Stomach (tissue), 8 donors: ENCODE measurements at regions not wholly inside any gene's neighbourhood (a gene's known extent, or its start where the extent isn't known, plus 50 kb on each side); places are given as distances from the start of the nearest gene placed in this dataset.

ENCODE experiments used
- DNase-seq, 2 donors: peaks; one replicate each; pipeline versions ENCODE4 v3.0.0 to v3.0.0-alpha.2; 2013 to 2019
- H3K27ac ChIP-seq, 5 donors: fragments of 200-600 bp in 4 of 5; sonication (generic) in 4 of 5; one replicate each; pipeline ENCODE4 v1.5.1; 2013 to 2019; ENCODE audit warnings: mild to moderate bottlenecking in 1 of 5, moderate library complexity in 1 of 5
- H3K27me3 ChIP-seq, 3 donors: fragments of 200-600 bp; sonication (generic); one replicate each; pipeline ENCODE4 v1.5.1; 2017 to 2019; ENCODE audit warnings: mixed run types in 1 of 3
- H3K36me3 ChIP-seq, 4 donors: fragments of 200-600 bp; sonication (generic); 1 replicate in 3 of 4; 2 replicates in 1 of 4; pipeline ENCODE4 v1.5.1; 2016 to 2019
- H3K4me1 ChIP-seq, 4 donors: fragments of 200-600 bp; sonication (generic); one replicate each; pipeline ENCODE4 v1.5.1; 2016 to 2019
- H3K4me3 ChIP-seq, 4 donors: fragments of 200-600 bp; sonication (generic) in 3 of 4; one replicate each; pipeline ENCODE4 v1.5.1; 2016 to 2019; ENCODE audit warnings: mild to moderate bottlenecking in 1 of 4
- H3K9me3 ChIP-seq, 4 donors: fragments of 200-600 bp; sonication (generic); one replicate each; pipeline ENCODE4 v1.5.1; 2016 to 2019
- CTCF ChIP-seq, 7 experiments: fragments of 450-650 bp in 4 of 7; fragments of 200-600 bp in 3 of 7; sonication (generic) in 3 of 7; IDR thresholded peaks; one replicate each; pipeline ENCODE4 v1.5.1; 2016 to 2019; ENCODE audit warnings: antibody characterized with exemption in 7 of 7, control low read depth in 2 of 7, mild to moderate bottlenecking in 1 of 7
- EP300 ChIP-seq: sonication (generic); formaldehyde crosslinking; IDR thresholded peaks from one replicate; pipeline ENCODE4 v1.6.1; 2017; ENCODE audit warnings: antibody characterized with exemption
- POLR2A ChIP-seq, 4 donors: fragments of 450-650 bp; IDR thresholded peaks; one replicate each; pipeline ENCODE4 v1.6.1; 2016; ENCODE audit warnings: antibody characterized with exemption in 4 of 4, control low read depth in 2 of 4, mild to moderate bottlenecking in 1 of 4, moderate library complexity in 1 of 4
- POLR2AphosphoS5 ChIP-seq, 3 donors: sonication (generic); formaldehyde crosslinking; IDR thresholded peaks; one replicate each; pipeline ENCODE4 v1.6.1; 2016; ENCODE audit warnings: antibody characterized with exemption in 3 of 3
- WGBS, 5 donors: extraction: QIAGEN DNeasy Blood & Tissue Kit in 3 of 5; methylation state at CpG; one replicate each; pipeline versions ENCODE4 v1.1.5 to v1.1.7; 2013 to 2018; 5-methylcytosine and 5-hydroxymethylcytosine counted together
- intact Hi-C: fragments of 100-400 bp; cut with DNase I; formaldehyde crosslinking; loops from one replicate; pipeline ENCODE4 v1.15.1; 2023; ENCODE audit warnings: low total_unique reads
- donor health status: healthy with polysubstance abuse.
- donor health status: Bipolar disorder and iron deficiency.
- donor health status: healthy.

- Histone ChIP-seq H3K27me3 (no peaks in the 10 kb centered on the region), H3K36me3 (no peaks in the 10 kb centered on the region), H3K27ac (no peak overlapping the region), H3K4me3 (no peak overlapping the region), H3K4me1 (peaks cover 0 to 11% (median 0%) of the 10 kb centered on the region in 4 donors), H3K9me3 (no peaks in the 10 kb centered on the region)
- DNase-seq, result no peak
- intact Hi-C loops, result no loop called here
- TF ChIP-seq EP300, result no peak
- TF ChIP-seq POLR2A (IDR thresholded peaks at IDR 0.05), result no peak
- no peak for TF ChIP-seq POLR2AphosphoS5 (IDR thresholded peaks at IDR 0.05)
- TF ChIP-seq CTCF (IDR thresholded peaks at IDR 0.05), result no peak
- 70 to 95% (median 83%) methylated on average over 1 of the region's 1 CpG for WGBS, 5 donors
Observed at GRCh38 chr4:160847228-160847627, 1316.6 kb downstream of the FSTL5 start.

- intact Hi-C loops, result no loop called here
- no peak for DNase-seq
Observed at GRCh38 chr4:160848489-160848888, 1315.3 kb downstream of the FSTL5 start.

GRCh38 chr4:160848901-160849760 is 1314.7 kb downstream of the FSTL5 start:
- H3K27ac ChIP-seq, result no peak overlapping the region
- H3K27me3 ChIP-seq, result no peaks in the 10 kb centered on the region
- no peaks in the 10 kb centered on the region for H3K9me3 ChIP-seq
- H3K4me3 ChIP-seq, result no peak overlapping the region
- H3K36me3 ChIP-seq, result no peaks in the 10 kb centered on the region
- intact Hi-C loops, result no loop called here
- peak in 1 of 2 donors; percentile 4 for DNase-seq
- no peak for TF ChIP-seq EP300
- TF ChIP-seq CTCF (IDR thresholded peaks at IDR 0.05), result no peak
- TF ChIP-seq POLR2A (IDR thresholded peaks at IDR 0.05), result no peak
- no peak for TF ChIP-seq POLR2AphosphoS5 (IDR thresholded peaks at IDR 0.05)
- WGBS, 5 donors, result 35 to 46% (median 42%) methylated on average over 9 of the region's 9 CpGs
- peaks cover 0 to 11% (median 0%) of the 10 kb centered on the region in 4 donors for H3K4me1 ChIP-seq

More at GRCh38 chr4:160848489-160848888, 1315.3 kb downstream of the FSTL5 start:
- H3K9me3 ChIP-seq, result no peaks in the 10 kb centered on the region
- no peaks in the 10 kb centered on the region for H3K36me3 ChIP-seq
- no peaks in the 10 kb centered on the region for H3K27me3 ChIP-seq
- no peak overlapping the region for H3K4me3 ChIP-seq
- TF ChIP-seq CTCF (IDR thresholded peaks at IDR 0.05), result no peak
- no peak for TF ChIP-seq POLR2AphosphoS5 (IDR thresholded peaks at IDR 0.05)
- TF ChIP-seq POLR2A (IDR thresholded peaks at IDR 0.05), result no peak
- TF ChIP-seq EP300, result no peak
- peaks cover 0 to 11% (median 0%) of the 10 kb centered on the region in 4 donors for H3K4me1 ChIP-seq
- no peak overlapping the region for H3K27ac ChIP-seq
- WGBS, 5 donors, result 54 to 67% (median 56%) methylated on average over 4 of the region's 4 CpGs

- intact Hi-C loops, result no loop called here
- no peak overlapping the region for H3K4me3 ChIP-seq
- TF ChIP-seq POLR2AphosphoS5 (IDR thresholded peaks at IDR 0.05), result no peak
- no peak for TF ChIP-seq CTCF (IDR thresholded peaks at IDR 0.05)
- TF ChIP-seq POLR2A (IDR thresholded peaks at IDR 0.05), result no peak
- no peak for TF ChIP-seq EP300
- H3K36me3 ChIP-seq, result no peaks in the 10 kb centered on the region
- DNase-seq, result no peak
- H3K4me1 ChIP-seq, result no peaks in the 10 kb centered on the region
- no peaks in the 10 kb centered on the region for H3K27me3 ChIP-seq
- WGBS, 5 donors, result 38 to 68% (median 55%) methylated on average over 1 of the region's 1 CpG
- H3K27ac ChIP-seq, result no peak overlapping the region
- no peaks in the 10 kb centered on the region for H3K9me3 ChIP-seq
Observed at GRCh38 chr4:160864253-160864652, 1299.5 kb downstream of the FSTL5 start.
